ENCODE measurements at regions not wholly inside any gene's neighbourhood (a gene's known extent, or its start where the extent isn't known, plus 50 kb on each side); places are given as distances from the start of the nearest gene placed in this dataset.

DNA sequence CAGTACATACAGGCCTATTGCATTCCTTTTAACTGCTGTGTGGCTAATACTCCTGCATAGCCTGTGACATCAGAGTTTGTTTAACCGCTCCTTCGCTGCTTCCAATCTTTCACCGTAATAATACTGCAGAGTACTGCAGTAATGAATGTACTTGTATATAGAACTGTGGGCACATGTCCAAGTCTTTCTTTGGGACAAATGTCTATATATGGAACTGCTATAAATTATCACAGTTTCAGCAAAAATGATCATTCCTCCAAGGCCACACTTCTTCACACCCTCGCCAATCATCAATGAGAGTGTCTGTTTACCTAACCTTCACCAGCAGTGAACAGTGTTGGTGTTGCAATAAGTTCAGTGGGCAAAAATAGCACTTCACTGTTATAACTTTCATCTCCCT is 230.4 kb downstream of the SP3 start:
- no peak for TF ChIP-seq EP300 (IDR thresholded peaks at IDR 0.05)
- TF ChIP-seq POLR2A (IDR thresholded peaks at IDR 0.05): no peak

Measured in ovary (tissue), 1 donor.